SK-N-SH (cell line): ENCODE measurements at regions not wholly inside any gene's neighbourhood (a gene's known extent, or its start where the extent isn't known, plus 50 kb on each side); places are given as distances from the start of the nearest gene placed in this dataset.

Source experiments
- CTCF ChIA-PET: fragments of 300-600, 350-600 bp; formaldehyde crosslinking; extraction: SDS; loops from one replicate; lab custom pipeline; 2021; lab: Yijun Ruan, JAX
- POLR2A ChIA-PET: fragments of 350-600 bp; sonication (Branson Sonifier 250); formaldehyde crosslinking; extraction: SDS; loops from one replicate; lab custom pipeline; 2020; ENCODE audit warnings: antibody characterized with exemption, inconsistent platforms; lab: Yijun Ruan, JAX
- DNase-seq: peaks from one replicate; pipeline ENCODE4 v3.0.0; 2012
- H2AFZ ChIP-seq: fragments of 200-600 bp; sonication (generic); 2 replicates; pipeline ENCODE4 v1.8.1; 2016; ENCODE audit warnings: antibody characterized with exemption, mild to moderate bottlenecking, low read depth
- H3F3A ChIP-seq: fragments of 200-600 bp; sonication (generic); replicated peaks from 2 replicates; pipeline ENCODE3; 2016; ENCODE audit warnings: antibody characterized with exemption, mild to moderate bottlenecking; ENCODE audit not compliant: insufficient read depth
- H3K27ac ChIP-seq, 2 experiments: fragments of 200-500 bp in 1 of 2; fragments of 200-600 bp in 1 of 2; sonication (Bioruptor generic) in 1 of 2; sonication (generic), shearing (Covaris generic) in 1 of 2; 2 replicates each; pipeline versions ENCODE4 v1.5.1 to v1.6.1; 2014 to 2016; ENCODE audit warnings: low read depth in 2 of 2, inconsistent platforms in 1 of 2, low read length in 1 of 2, mild to moderate bottlenecking in 1 of 2, mixed read lengths in 1 of 2
- H3K27me3 ChIP-seq: fragments of 200-600 bp; sonication (generic), shearing (Covaris generic); 2 replicates; pipeline ENCODE4 v1.6.1; 2016; ENCODE audit warnings: mixed run types; ENCODE audit not compliant: insufficient read depth
- H3K36me3 ChIP-seq, 2 experiments: fragments of 200-500 bp in 1 of 2; fragments of 200-600 bp in 1 of 2; sonication (Bioruptor generic) in 1 of 2; sonication (generic) in 1 of 2; replicated peaks in 1 of 2; 2 replicates each; pipeline versions ENCODE3 to v1.5.1; 2014 to 2016; ENCODE audit warnings: low read length in 1 of 2, mild to moderate bottlenecking in 1 of 2; ENCODE audit not compliant: insufficient read depth in 2 of 2, control insufficient read depth in 1 of 2
- H3K4me1 ChIP-seq, 2 experiments: fragments of 200-500 bp in 1 of 2; fragments of 200-600 bp in 1 of 2; sonication (Bioruptor generic) in 1 of 2; sonication (generic), shearing (Covaris generic) in 1 of 2; 2 replicates each; pipeline versions ENCODE4 v1.5.1 to v1.6.1; 2014 to 2016; ENCODE audit warnings: low read depth in 1 of 2, low read length in 1 of 2, mixed run types in 1 of 2; ENCODE audit not compliant: insufficient read depth in 2 of 2, control insufficient read depth in 1 of 2
- H3K4me2 ChIP-seq: fragments of 200-600 bp; sonication (generic), shearing (Covaris generic); 2 replicates; pipeline ENCODE4 v1.6.1; 2017; ENCODE audit warnings: mixed run types
- H3K4me3 ChIP-seq, 2 experiments: fragments of 200-500 bp in 1 of 2; fragments of 200-600 bp in 1 of 2; sonication (Bioruptor generic) in 1 of 2; sonication (generic), shearing (Covaris generic) in 1 of 2; 2 replicates each; pipeline versions ENCODE4 v1.5.1 to v1.8.1; 2014 to 2016; ENCODE audit warnings: low read depth in 2 of 2, inconsistent platforms in 1 of 2, low read length in 1 of 2, mild to moderate bottlenecking in 1 of 2, mixed read lengths in 1 of 2, moderate library complexity in 1 of 2
- H3K79me2 ChIP-seq: fragments of 200-600 bp; sonication (generic); 2 replicates; pipeline ENCODE4 v1.8.1; 2017; ENCODE audit warnings: mild to moderate bottlenecking; ENCODE audit not compliant: insufficient read depth
- H3K9ac ChIP-seq: fragments of 200-600 bp; sonication (generic); 2 replicates; pipeline ENCODE4 v1.6.1; 2017; ENCODE audit warnings: mixed run types
- H3K9me2 ChIP-seq: fragments of 200-600 bp; sonication (generic); 2 replicates; pipeline ENCODE4 v1.6.1; 2017; ENCODE audit warnings: mixed run types
- H3K9me3 ChIP-seq: fragments of 200-600 bp; sonication (generic); 2 replicates; pipeline ENCODE4 v1.6.1; 2017; ENCODE audit warnings: mixed run types, mild to moderate bottlenecking, moderate library complexity
- H4K20me1 ChIP-seq: fragments of 200-600 bp; sonication (generic); 2 replicates; pipeline ENCODE4 v1.6.1; 2017; ENCODE audit warnings: mild to moderate bottlenecking, mixed run types; ENCODE audit not compliant: insufficient read depth
- EP300 ChIP-seq, 2 experiments: IDR thresholded peaks; 2 replicates each; pipeline versions ENCODE4 v1.4.0 to v1.6.1; 2012; ENCODE audit warnings: borderline replicate concordance in 1 of 2, low read depth in 1 of 2, low read length in 1 of 2
- FOSL2 ChIP-seq: IDR thresholded peaks from 2 replicates; pipeline ENCODE4 v1.4.0; 2012; ENCODE audit warnings: low read depth, mild to moderate bottlenecking, moderate library complexity, borderline replicate concordance
- FOXJ3 ChIP-seq: sonication (generic); formaldehyde crosslinking; IDR thresholded peaks from 2 replicates; pipeline ENCODE4 v1.5.1; 2020; ENCODE audit warnings: mild to moderate bottlenecking, missing genetic modification reagents
- FOXM1 ChIP-seq: IDR thresholded peaks from 2 replicates; pipeline ENCODE4 v1.4.0; 2012; ENCODE audit warnings: low read depth, mild to moderate bottlenecking
- MEF2A ChIP-seq: IDR thresholded peaks from 2 replicates; pipeline ENCODE4 v1.4.0; 2012; ENCODE audit warnings: low read depth, borderline replicate concordance
- MXI1 ChIP-seq: IDR thresholded peaks from 2 replicates; pipeline ENCODE4 v1.6.1; 2012; ENCODE audit warnings: mild to moderate bottlenecking, low read depth, low read length, improper control_type of control experiment
- NFIC ChIP-seq: IDR thresholded peaks from 2 replicates; pipeline ENCODE4 v1.4.0; 2012; ENCODE audit warnings: borderline replicate concordance
- NRF1 ChIP-seq: IDR thresholded peaks from 2 replicates; pipeline ENCODE4 v1.6.1; 2012; ENCODE audit warnings: low read depth, mild to moderate bottlenecking, low read length
- POLR2AphosphoS5 ChIP-seq: IDR thresholded peaks from 2 replicates; pipeline ENCODE4 v1.6.1; 2012; ENCODE audit warnings: low read depth, low read length
- RAD21 ChIP-seq: IDR thresholded peaks from 2 replicates; pipeline ENCODE4 v1.6.1; 2012; ENCODE audit warnings: mild to moderate bottlenecking, low read length
- RFX5 ChIP-seq: IDR thresholded peaks from 2 replicates; pipeline ENCODE4 v1.6.1; 2012; ENCODE audit warnings: mild to moderate bottlenecking, improper control_type of control experiment, low read length
- SMC3 ChIP-seq: IDR thresholded peaks from 2 replicates; pipeline ENCODE4 v1.6.1; 2012; ENCODE audit warnings: low read depth, low read length, improper control_type of control experiment
- TAF1 ChIP-seq: IDR thresholded peaks from 2 replicates; pipeline ENCODE4 v1.6.1; 2012; ENCODE audit warnings: low read depth, mild to moderate bottlenecking, low read length, moderate library complexity, borderline replicate concordance
- TCF12 ChIP-seq: IDR thresholded peaks from 2 replicates; pipeline ENCODE4 v1.4.0; 2012
- TEAD4 ChIP-seq: IDR thresholded peaks from 2 replicates; pipeline ENCODE4 v1.4.0; 2012; ENCODE audit warnings: mild to moderate bottlenecking, borderline replicate concordance; ENCODE audit not compliant: insufficient read depth
- WGBS: methylation state at CpG from one replicate; pipeline ENCODE4 v1.1.6; 2017; ENCODE audit warnings: low lambda C conversion rate; 5-methylcytosine and 5-hydroxymethylcytosine counted together
- TF ChIP-seq, protein P1 (sequence below): fragments of 150-350 bp; IDR thresholded peaks from 2 replicates; pipeline ENCODE4 v1.6.1; 2017; ENCODE audit warnings: antibody characterized with exemption, low read length, low read depth, borderline replicate concordance
- TF ChIP-seq, protein P2 (sequence below): fragments of 150-350 bp; IDR thresholded peaks from 2 replicates; pipeline ENCODE4 v1.6.1; 2016; ENCODE audit warnings: mild to moderate bottlenecking, low read depth, low read length
- TF ChIP-seq, protein P3 (sequence below): IDR thresholded peaks from 2 replicates; pipeline ENCODE4; 2012
- TF ChIP-seq, protein P4 (sequence below): IDR thresholded peaks from 2 replicates; pipeline ENCODE4 v1.4.0; 2012; ENCODE audit warnings: low read depth

- no peak overlapping the region for H2AFZ ChIP-seq
- CTCF ChIA-PET, result no interaction called here
Observed at GRCh38 chr3:25349095-25349494, 79.0 kb upstream of the RARB start.

DNA sequence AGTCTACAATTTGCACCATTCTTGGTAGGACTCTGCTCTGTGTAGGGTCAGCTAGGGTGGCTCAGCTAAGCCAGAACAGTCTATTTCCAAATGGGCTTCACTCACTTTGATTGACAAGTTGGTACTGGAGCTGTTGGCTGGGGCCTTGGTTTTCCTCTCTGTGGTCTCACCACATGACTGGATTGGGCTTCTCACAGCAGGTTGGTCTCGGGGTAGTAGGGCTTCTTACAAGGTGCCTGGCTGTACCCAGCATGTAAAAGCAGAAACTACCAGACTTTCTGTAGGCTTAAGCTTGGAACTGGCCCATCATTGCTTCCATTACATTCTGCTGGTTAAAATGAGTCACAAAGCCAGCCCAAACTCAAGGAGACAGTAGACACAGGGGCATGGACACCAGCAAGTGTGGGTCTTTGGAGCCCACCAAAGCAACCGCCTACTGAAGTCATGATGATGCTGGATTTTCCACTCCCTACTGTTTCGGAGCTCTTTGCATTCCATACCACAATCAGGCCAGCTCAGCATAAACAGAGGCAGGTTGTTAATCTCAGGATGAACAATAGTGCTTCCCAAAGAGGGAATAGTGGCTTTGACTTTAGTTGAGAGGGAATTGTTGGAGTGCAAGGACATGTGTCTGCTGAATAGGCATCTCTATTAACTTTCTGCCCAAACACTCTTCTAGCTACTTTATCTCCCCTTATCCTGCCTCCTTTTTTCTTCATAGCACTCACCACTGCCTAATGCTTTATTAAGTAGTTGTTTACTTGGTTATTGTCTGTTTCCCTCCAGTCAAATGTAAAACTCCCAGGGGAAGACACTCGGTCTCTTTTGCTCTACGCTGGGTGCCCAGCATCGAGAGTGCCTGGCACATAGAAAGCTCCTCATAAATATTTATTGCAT, 78.0 kb upstream of the RARB start:
- CTCF ChIA-PET, result interaction anchor here (0.5 kb wide), 1 partner anchor 9 kb away, joined by 3 read pairs; no protein-coding TSS in a partner anchor
- Histone ChIP-seq H3K4me2 (no peak overlapping the region), H3K79me2 (no peaks in the 10 kb centered on the region), H3F3A (no peaks in the 10 kb centered on the region), H3K9me2 (no peaks in the 10 kb centered on the region), H3K27ac (no peak overlapping the region), H2AFZ (no peak overlapping the region), H3K4me1 (peaks cover 0 to 9% of the 10 kb centered on the region in 2 experiments; a peak in 2 of 4 replicates), H3K9me3 (no peaks in the 10 kb centered on the region), H3K36me3 (no peaks in the 10 kb centered on the region), H3K9ac (no peak overlapping the region), H4K20me1 (no peaks in the 10 kb centered on the region), H3K27me3 (no peaks in the 10 kb centered on the region), H3K4me3 (no peak overlapping the region)
- no peak for DNase-seq
- 86% methylated on average over 3 of the region's 6 CpGs for WGBS
- POLR2A ChIA-PET, result no interaction called here
- TF ChIP-seq TEAD4 (no peak), TCF12 (no peak), RAD21 (no peak), MEF2A (no peak), TAF1 (no peak), FOSL2 (no peak), NFIC (no peak), NRF1 (no peak), FOXJ3 (no peak), RFX5 (no peak), SMC3 (no peak), POLR2AphosphoS5 (no peak), EP300 (IDR thresholded peaks at IDR 0.05; ENCODE audit: borderline replicate concordance in 1 of 2, low read depth in 1 of 2, low read length in 1 of 2) (no peak)
- TF ChIP-seq, protein P1, sequence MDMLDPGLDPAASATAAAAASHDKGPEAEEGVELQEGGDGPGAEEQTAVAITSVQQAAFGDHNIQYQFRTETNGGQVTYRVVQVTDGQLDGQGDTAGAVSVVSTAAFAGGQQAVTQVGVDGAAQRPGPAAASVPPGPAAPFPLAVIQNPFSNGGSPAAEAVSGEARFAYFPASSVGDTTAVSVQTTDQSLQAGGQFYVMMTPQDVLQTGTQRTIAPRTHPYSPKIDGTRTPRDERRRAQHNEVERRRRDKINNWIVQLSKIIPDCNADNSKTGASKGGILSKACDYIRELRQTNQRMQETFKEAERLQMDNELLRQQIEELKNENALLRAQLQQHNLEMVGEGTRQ, result no peak
- TF ChIP-seq, protein P2, sequence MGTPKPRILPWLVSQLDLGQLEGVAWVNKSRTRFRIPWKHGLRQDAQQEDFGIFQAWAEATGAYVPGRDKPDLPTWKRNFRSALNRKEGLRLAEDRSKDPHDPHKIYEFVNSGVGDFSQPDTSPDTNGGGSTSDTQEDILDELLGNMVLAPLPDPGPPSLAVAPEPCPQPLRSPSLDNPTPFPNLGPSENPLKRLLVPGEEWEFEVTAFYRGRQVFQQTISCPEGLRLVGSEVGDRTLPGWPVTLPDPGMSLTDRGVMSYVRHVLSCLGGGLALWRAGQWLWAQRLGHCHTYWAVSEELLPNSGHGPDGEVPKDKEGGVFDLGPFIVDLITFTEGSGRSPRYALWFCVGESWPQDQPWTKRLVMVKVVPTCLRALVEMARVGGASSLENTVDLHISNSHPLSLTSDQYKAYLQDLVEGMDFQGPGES, result no peak
- TF ChIP-seq, protein P3, sequence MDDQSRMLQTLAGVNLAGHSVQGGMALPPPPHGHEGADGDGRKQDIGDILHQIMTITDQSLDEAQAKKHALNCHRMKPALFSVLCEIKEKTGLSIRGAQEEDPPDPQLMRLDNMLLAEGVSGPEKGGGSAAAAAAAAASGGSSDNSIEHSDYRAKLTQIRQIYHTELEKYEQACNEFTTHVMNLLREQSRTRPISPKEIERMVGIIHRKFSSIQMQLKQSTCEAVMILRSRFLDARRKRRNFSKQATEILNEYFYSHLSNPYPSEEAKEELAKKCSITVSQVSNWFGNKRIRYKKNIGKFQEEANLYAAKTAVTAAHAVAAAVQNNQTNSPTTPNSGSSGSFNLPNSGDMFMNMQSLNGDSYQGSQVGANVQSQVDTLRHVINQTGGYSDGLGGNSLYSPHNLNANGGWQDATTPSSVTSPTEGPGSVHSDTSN, result no peak

More at GRCh38 chr3:25349095-25349494, 79.0 kb upstream of the RARB start:
- no peak overlapping the region for H3K27ac ChIP-seq
- no peaks in the 10 kb centered on the region for H3K36me3 ChIP-seq
- WGBS, result 71% methylated on average over 6 of the region's 6 CpGs
- H3K79me2 ChIP-seq, result no peaks in the 10 kb centered on the region
- H4K20me1 ChIP-seq, result no peaks in the 10 kb centered on the region
- no peaks in the 10 kb centered on the region for H3F3A ChIP-seq
- H3K27me3 ChIP-seq, result no peaks in the 10 kb centered on the region
- H3K4me2 ChIP-seq, result no peak overlapping the region
- no peaks in the 10 kb centered on the region for H3K9me2 ChIP-seq
- POLR2A ChIA-PET, result no interaction called here
- no peak overlapping the region for H3K4me3 ChIP-seq
- H3K4me1 ChIP-seq, result peaks cover 0 to 9% of the 10 kb centered on the region in 2 experiments; a peak in 2 of 4 replicates
- DNase-seq, result no peak
- TF ChIP-seq TEAD4 (no peak), TAF1 (no peak), FOXM1 (no peak), RAD21 (no peak), MXI1 (no peak)
- TF ChIP-seq, protein P1, result no peak
- TF ChIP-seq, protein P4, sequence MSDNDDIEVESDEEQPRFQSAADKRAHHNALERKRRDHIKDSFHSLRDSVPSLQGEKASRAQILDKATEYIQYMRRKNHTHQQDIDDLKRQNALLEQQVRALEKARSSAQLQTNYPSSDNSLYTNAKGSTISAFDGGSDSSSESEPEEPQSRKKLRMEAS, result no peak
- H3K9me3 ChIP-seq, result no peaks in the 10 kb centered on the region
- no peak overlapping the region for H3K9ac ChIP-seq
